ENCODE measurements at regions not wholly inside any gene's neighbourhood (a gene's known extent, or its start where the extent isn't known, plus 50 kb on each side); places are given as distances from the start of the nearest gene placed in this dataset.

GRCh38 chr15:70181626-70182255 is 84.0 kb upstream of the TLE3 start (continued):
- TF ChIP-seq EGR1 (IDR thresholded peaks at IDR 0.05; ENCODE audit: borderline replicate concordance in 1 of 2, low read depth in 2 of 2, low read length in 2 of 2) = no peak
- TF ChIP-seq, protein P1, sequence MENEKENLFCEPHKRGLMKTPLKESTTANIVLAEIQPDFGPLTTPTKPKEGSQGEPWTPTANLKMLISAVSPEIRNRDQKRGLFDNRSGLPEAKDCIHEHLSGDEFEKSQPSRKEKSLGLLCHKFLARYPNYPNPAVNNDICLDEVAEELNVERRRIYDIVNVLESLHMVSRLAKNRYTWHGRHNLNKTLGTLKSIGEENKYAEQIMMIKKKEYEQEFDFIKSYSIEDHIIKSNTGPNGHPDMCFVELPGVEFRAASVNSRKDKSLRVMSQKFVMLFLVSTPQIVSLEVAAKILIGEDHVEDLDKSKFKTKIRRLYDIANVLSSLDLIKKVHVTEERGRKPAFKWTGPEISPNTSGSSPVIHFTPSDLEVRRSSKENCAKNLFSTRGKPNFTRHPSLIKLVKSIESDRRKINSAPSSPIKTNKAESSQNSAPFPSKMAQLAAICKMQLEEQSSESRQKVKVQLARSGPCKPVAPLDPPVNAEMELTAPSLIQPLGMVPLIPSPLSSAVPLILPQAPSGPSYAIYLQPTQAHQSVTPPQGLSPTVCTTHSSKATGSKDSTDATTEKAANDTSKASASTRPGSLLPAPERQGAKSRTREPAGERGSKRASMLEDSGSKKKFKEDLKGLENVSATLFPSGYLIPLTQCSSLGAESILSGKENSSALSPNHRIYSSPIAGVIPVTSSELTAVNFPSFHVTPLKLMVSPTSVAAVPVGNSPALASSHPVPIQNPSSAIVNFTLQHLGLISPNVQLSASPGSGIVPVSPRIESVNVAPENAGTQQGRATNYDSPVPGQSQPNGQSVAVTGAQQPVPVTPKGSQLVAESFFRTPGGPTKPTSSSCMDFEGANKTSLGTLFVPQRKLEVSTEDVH (IDR thresholded peaks at IDR 0.05; ENCODE audit: low read depth, partially characterized antibody) = no peak

DNA sequence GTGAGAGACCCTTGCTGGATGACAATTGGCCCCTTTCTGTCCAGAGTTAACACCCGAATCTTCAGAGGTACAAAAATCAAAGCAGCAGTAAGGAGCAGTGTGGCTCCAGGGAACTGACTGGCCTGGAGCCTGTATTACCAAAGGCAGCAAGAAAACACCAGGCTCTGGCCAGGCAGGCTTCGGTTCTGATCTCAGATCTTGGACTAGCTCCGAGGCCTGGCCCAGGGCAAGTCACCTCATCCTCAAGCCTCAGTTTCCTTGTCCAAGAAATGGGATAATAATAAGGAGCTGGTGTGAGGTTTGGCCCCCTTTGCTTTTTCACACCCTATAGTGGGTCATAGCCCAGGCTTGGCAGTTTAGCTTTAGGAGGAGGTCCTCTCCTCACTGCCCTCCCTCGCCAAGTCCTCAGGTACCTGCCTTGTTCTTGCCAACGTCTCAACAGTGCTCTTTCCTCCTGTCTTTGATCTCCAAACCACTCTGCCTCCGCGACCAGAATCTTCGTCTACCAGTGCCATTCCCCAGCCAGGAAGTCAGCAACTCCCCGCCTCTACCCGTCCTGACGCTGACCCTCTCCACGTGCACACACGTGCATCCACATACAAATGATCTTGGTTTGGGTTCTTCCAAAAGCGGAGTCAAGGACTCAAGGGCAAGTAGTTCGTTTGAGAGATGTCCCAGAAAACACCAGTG is 82.6 kb upstream of the TLE3 start:
- ChIA-PET SMC1A (ENCODE audit: uncharacterized antibody, unreplicated experiment) (no interaction called here), CTCF (interaction anchor here (1.8 kb wide), 1 partner anchor 22 kb away, joined by 4 read pairs; no protein-coding TSS in a partner anchor), RAD21 (ENCODE audit: unreplicated experiment) (interaction anchor here (0.5 kb wide), 1 partner anchor 9 kb away, joined by 3 read pairs; no protein-coding TSS in a partner anchor), POLR2A (no interaction called here)
- Histone ChIP-seq H3K4me3 (no peak overlapping the region), H3K4me2 (ENCODE audit: control insufficient read depth, insufficient read depth) (no peak overlapping the region), H3K27me3 (replicated peaks in 1 of 2; ENCODE audit: control insufficient read depth in 2 of 2, insufficient read depth in 2 of 2, low read length in 1 of 2) (no peaks in the 10 kb centered on the region), H2AFZ (ENCODE audit: control insufficient read depth, low read depth, low read length) (no peak overlapping the region), H3K9ac (ENCODE audit: control insufficient read depth, insufficient read depth, low read length) (no peak overlapping the region), H3K27ac (ENCODE audit: control insufficient read depth, insufficient read depth) (no peak overlapping the region), H3K36me3 (ENCODE audit: control insufficient read depth in 2 of 2, insufficient read depth in 2 of 2, low read length in 1 of 2) (no peaks in the 10 kb centered on the region), H3K9me3 (replicated peaks; ENCODE audit: control insufficient read depth, insufficient read depth, low read length) (no peaks in the 10 kb centered on the region), H3K4me1 (ENCODE audit: control insufficient read depth, insufficient read depth, low read length) (no peaks in the 10 kb centered on the region), H3K79me2 (ENCODE audit: control insufficient read depth, insufficient read depth, low read length) (no peaks in the 10 kb centered on the region), H4K20me1 (ENCODE audit: control insufficient read depth, insufficient read depth) (no peaks in the 10 kb centered on the region)
- 59% methylated on average over 15 of the region's 15 CpGs for WGBS (ENCODE audit: insufficient coverage, insufficient replicate concordance, low lambda C conversion rate, missing lambda C conversion rate)
- FAIRE-seq (no peak), DNase-seq (ENCODE audit: low read depth, low spot score) (no peak), ATAC-seq (no peak)
- TF ChIP-seq SMAD1 (IDR thresholded peaks at IDR 0.05; ENCODE audit: low read depth, partially characterized antibody) = no peak
- no peak for TF ChIP-seq FOXK2 (IDR thresholded peaks at IDR 0.05)
- no peak for TF ChIP-seq SREBF2 (IDR thresholded peaks at IDR 0.05; ENCODE audit: low read length)
- TF ChIP-seq WRNIP1 (IDR thresholded peaks at IDR 0.05; ENCODE audit: borderline replicate concordance, low read depth, low read length) = no peak
- no peak for TF ChIP-seq FOXM1 (IDR thresholded peaks at IDR 0.05; ENCODE audit: low read depth, low read length)
- TF ChIP-seq ZNF274 (IDR thresholded peaks at IDR 0.05; ENCODE audit: insufficient read depth, insufficient read length) = no peak
- no peak for TF ChIP-seq CEBPB (IDR thresholded peaks at IDR 0.05; ENCODE audit: borderline replicate concordance in 1 of 2, low read depth in 2 of 2, low read length in 2 of 2)
- TF ChIP-seq, protein P2, sequence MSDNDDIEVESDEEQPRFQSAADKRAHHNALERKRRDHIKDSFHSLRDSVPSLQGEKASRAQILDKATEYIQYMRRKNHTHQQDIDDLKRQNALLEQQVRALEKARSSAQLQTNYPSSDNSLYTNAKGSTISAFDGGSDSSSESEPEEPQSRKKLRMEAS (IDR thresholded peaks at IDR 0.05; ENCODE audit: low read depth, low read length) = no peak
- TF ChIP-seq NR2C1 (IDR thresholded peaks at IDR 0.05) = no peak
- TF ChIP-seq STAT1 (conservative IDR thresholded peaks at IDR 0.05) = no peak
- no peak for TF ChIP-seq PKNOX1 (IDR thresholded peaks at IDR 0.05)
- TF ChIP-seq BCL11A (IDR thresholded peaks at IDR 0.05; ENCODE audit: low read depth, low read length) = no peak
- no peak for TF ChIP-seq SIX5 (IDR thresholded peaks at IDR 0.05; ENCODE audit: low read depth, low read length, severe bottlenecking)
- BruUV-seq (replicated peaks) = no TSS peak
- intact Hi-C loops (cut with micrococcal nuclease; ENCODE audit: unreplicated experiment) = no loop called here
- in situ Hi-C loops (cut with MboI) = no loop called here
